MM.1S (cell line): ENCODE measurements at regions not wholly inside any gene's neighbourhood (a gene's known extent, or its start where the extent isn't known, plus 50 kb on each side); places are given as distances from the start of the nearest gene placed in this dataset.

Source experiments
- DNase-seq: peaks from one replicate; pipeline ENCODE4 v3.0.0-alpha.2; 2015
- H2AFZ ChIP-seq: fragments of 300-600 bp; sonication (generic); 2 replicates; pipeline ENCODE4 v1.6.0; 2016; ENCODE audit warnings: antibody characterized with exemption, low read length
- H3F3A ChIP-seq: fragments of 300-600 bp; sonication (generic); 2 replicates; pipeline ENCODE4 v1.6.1; 2016; ENCODE audit warnings: mild to moderate bottlenecking, antibody characterized with exemption, low read length, moderate library complexity, mixed read lengths; ENCODE audit not compliant: insufficient read depth
- H3K27ac ChIP-seq: fragments of 300-600 bp; sonication (generic); 2 replicates; pipeline ENCODE4 v1.5.1; 2016; ENCODE audit warnings: mild to moderate bottlenecking, low read length
- H3K27me3 ChIP-seq: fragments of 300-600 bp; sonication (generic); replicated peaks from 2 replicates; pipeline ENCODE4 v1.6.0; 2016; ENCODE audit warnings: low read length; ENCODE audit not compliant: insufficient read depth
- H3K36me3 ChIP-seq: fragments of 300-600 bp; sonication (generic); replicated peaks from 2 replicates; pipeline ENCODE4 v1.6.1; 2016; ENCODE audit warnings: mild to moderate bottlenecking, low read length, mixed read lengths; ENCODE audit not compliant: insufficient read depth
- H3K4me1 ChIP-seq: fragments of 300-600 bp; sonication (generic); 2 replicates; pipeline ENCODE4 v1.6.1; 2016; ENCODE audit warnings: low read length, mixed read lengths
- H3K4me2 ChIP-seq: fragments of 300-600 bp; sonication (generic); 2 replicates; pipeline ENCODE4 v1.6.0; 2016; ENCODE audit warnings: low read depth, low read length
- H3K4me3 ChIP-seq: fragments of 300-600 bp; sonication (generic); 2 replicates; pipeline ENCODE4 v1.5.1; 2016; ENCODE audit warnings: low read length, mixed read lengths
- H3K79me2 ChIP-seq: fragments of 300-600 bp; sonication (generic); 2 replicates; pipeline ENCODE4 v1.6.1; 2016; ENCODE audit warnings: mixed run types, low read length, mixed read lengths
- H3K9ac ChIP-seq: fragments of 300-600 bp; sonication (generic); 2 replicates; pipeline ENCODE4 v1.6.1; 2016; ENCODE audit warnings: low read length, mixed read lengths
- H3K9me2 ChIP-seq: fragments of 300-600 bp; sonication (generic); replicated peaks from 2 replicates; pipeline ENCODE4 v1.6.1; 2016; ENCODE audit warnings: mild to moderate bottlenecking, low read length, mixed read lengths; ENCODE audit not compliant: insufficient read depth
- H3K9me3 ChIP-seq: fragments of 300-600 bp; sonication (generic); replicated peaks from 2 replicates; pipeline ENCODE4 v1.6.1; 2016; ENCODE audit warnings: mild to moderate bottlenecking, low read length, mixed read lengths; ENCODE audit not compliant: insufficient read depth
- H4K20me1 ChIP-seq: fragments of 300-600 bp; sonication (generic); 2 replicates; pipeline ENCODE4 v1.6.1; 2016; ENCODE audit warnings: mild to moderate bottlenecking, low read length, moderate library complexity, mixed read lengths; ENCODE audit not compliant: insufficient read depth
- CTCF ChIP-seq: fragments of 300-600 bp; sonication (generic); IDR thresholded peaks from 2 replicates; pipeline ENCODE4 v1.5.1; 2016; ENCODE audit warnings: antibody characterized with exemption, low read length, mixed read lengths
- EZH2 ChIP-seq: fragments of 300-600 bp; sonication (generic); optimal IDR thresholded peaks from 2 replicates; pipeline ENCODE3; 2017; ENCODE audit warnings: low read depth, mild to moderate bottlenecking, antibody characterized with exemption, low read length, mixed read lengths
- EZH2phosphoT487 ChIP-seq: fragments of 300-600 bp; sonication (generic); IDR thresholded peaks from 2 replicates; pipeline ENCODE4 v1.6.1; 2018; ENCODE audit warnings: antibody characterized with exemption, low read length

GRCh38 chr15:98583771-98584430 lies 64.4 kb upstream of the IGF1R start:
- no peak overlapping the region for H3K9ac ChIP-seq
- H3K27ac ChIP-seq: no peak overlapping the region
- H3K9me2 ChIP-seq: no peaks in the 10 kb centered on the region
- no peak for DNase-seq
- no peaks in the 10 kb centered on the region for H3K9me3 ChIP-seq
- no peaks in the 10 kb centered on the region for H3F3A ChIP-seq
- H3K79me2 ChIP-seq: no peaks in the 10 kb centered on the region
- TF ChIP-seq EZH2: no peak
- TF ChIP-seq EZH2phosphoT487: no peak
- TF ChIP-seq CTCF: no peak
- H3K4me3 ChIP-seq: no peak overlapping the region
- no peak overlapping the region for H3K4me2 ChIP-seq
- H2AFZ ChIP-seq: no peak overlapping the region
- no peaks in the 10 kb centered on the region for H3K4me1 ChIP-seq
- H3K36me3 ChIP-seq: no peaks in the 10 kb centered on the region
- no peaks in the 10 kb centered on the region for H4K20me1 ChIP-seq
- no peaks in the 10 kb centered on the region for H3K27me3 ChIP-seq

- no peaks in the 10 kb centered on the region for H3K27me3 ChIP-seq
- no peaks in the 10 kb centered on the region for H3K4me1 ChIP-seq
- H3K9me2 ChIP-seq: no peaks in the 10 kb centered on the region
- no peak for DNase-seq
- H2AFZ ChIP-seq: no peak overlapping the region
- no peaks in the 10 kb centered on the region for H3K9me3 ChIP-seq
- no peak overlapping the region for H3K27ac ChIP-seq
- no peak for TF ChIP-seq EZH2phosphoT487
- TF ChIP-seq CTCF: no peak
- TF ChIP-seq EZH2: no peak
- no peaks in the 10 kb centered on the region for H3K36me3 ChIP-seq
- H3K79me2 ChIP-seq: no peaks in the 10 kb centered on the region
- H3K9ac ChIP-seq: no peak overlapping the region
- H3K4me3 ChIP-seq: no peak overlapping the region
- no peak overlapping the region for H3K4me2 ChIP-seq
- no peaks in the 10 kb centered on the region for H3F3A ChIP-seq
- no peaks in the 10 kb centered on the region for H4K20me1 ChIP-seq
Observed at GRCh38 chr15:98586066-98586465, 62.3 kb upstream of the IGF1R start.

- H3K4me3 ChIP-seq: no peak overlapping the region
- H3K9me2 ChIP-seq: no peaks in the 10 kb centered on the region
Observed at GRCh38 chr15:98592136-98592535, 56.2 kb upstream of the IGF1R start.

More at GRCh38 chr15:98592136-98592535, 56.2 kb upstream of the IGF1R start:
- Histone ChIP-seq H4K20me1 (no peaks in the 10 kb centered on the region), H3K4me1 (no peaks in the 10 kb centered on the region), H3K36me3 (no peaks in the 10 kb centered on the region), H3K4me2 (no peak overlapping the region), H3K9me3 (no peaks in the 10 kb centered on the region), H3K27me3 (no peaks in the 10 kb centered on the region), H2AFZ (no peak overlapping the region), H3K79me2 (no peaks in the 10 kb centered on the region), H3K9ac (no peak overlapping the region), H3K27ac (no peak overlapping the region), H3F3A (no peaks in the 10 kb centered on the region)
- no peak for TF ChIP-seq EZH2
- no peak for TF ChIP-seq EZH2phosphoT487
- no peak for TF ChIP-seq CTCF
- DNase-seq: no peak
